PFSK-1 (cell line): ENCODE measurements at regions not wholly inside any gene's neighbourhood (a gene's known extent, or its start where the extent isn't known, plus 50 kb on each side); places are given as distances from the start of the nearest gene placed in this dataset.

Source experiments
- POLR2AphosphoS5 ChIP-seq: IDR thresholded peaks from 2 replicates; pipeline ENCODE4 v1.6.1; 2012; ENCODE audit warnings: low read depth, mild to moderate bottlenecking, control low read depth, low read length, moderate library complexity
- TF ChIP-seq, protein P1 (sequence below), 2 experiments: IDR thresholded peaks; 2 replicates each; pipeline versions ENCODE4 v1.6.1 to v1.8.0; 2011 to 2012; ENCODE audit warnings: low read depth in 2 of 2, low read length in 2 of 2, control low read depth in 1 of 2, inconsistent platforms in 1 of 2, mild to moderate bottlenecking in 1 of 2, moderate library complexity in 1 of 2; ENCODE audit not compliant: insufficient read depth in 1 of 2

DNA sequence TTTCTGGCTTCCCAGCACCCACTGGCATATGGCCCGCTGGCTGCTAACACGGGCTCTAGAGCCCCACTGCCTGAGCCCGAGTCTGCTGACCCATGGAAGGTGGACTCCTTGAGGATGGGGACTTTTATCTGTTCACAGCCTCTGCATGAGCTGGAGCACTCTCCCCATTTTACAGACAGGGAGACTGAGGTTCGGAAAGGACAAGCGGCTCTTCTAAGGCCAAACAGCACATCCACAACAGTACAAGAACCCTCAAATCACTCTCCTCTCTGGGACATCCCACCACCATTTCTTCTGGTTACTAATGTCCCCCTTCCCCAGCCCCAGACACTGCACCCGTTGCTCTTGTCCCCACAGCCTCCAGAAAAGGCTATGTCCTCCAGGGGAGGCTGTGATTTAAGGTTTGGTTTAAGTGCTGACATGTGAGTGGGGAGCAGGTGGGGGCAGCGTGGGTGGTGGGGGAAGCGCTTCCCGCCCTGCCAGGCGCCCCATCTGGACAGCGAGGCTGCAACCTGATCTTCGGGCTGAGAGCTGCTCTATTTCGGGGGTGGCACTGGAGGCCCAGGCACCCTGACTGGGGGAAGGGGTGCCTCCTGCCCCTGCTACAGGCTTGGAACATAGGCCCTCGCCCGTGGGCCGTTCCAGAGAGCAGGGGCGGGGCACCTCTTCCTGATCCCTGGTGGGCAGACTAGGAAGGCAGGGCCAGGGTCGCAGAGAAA lies 104.8 kb upstream of the WNT4 start:
- TF ChIP-seq, protein P1, sequence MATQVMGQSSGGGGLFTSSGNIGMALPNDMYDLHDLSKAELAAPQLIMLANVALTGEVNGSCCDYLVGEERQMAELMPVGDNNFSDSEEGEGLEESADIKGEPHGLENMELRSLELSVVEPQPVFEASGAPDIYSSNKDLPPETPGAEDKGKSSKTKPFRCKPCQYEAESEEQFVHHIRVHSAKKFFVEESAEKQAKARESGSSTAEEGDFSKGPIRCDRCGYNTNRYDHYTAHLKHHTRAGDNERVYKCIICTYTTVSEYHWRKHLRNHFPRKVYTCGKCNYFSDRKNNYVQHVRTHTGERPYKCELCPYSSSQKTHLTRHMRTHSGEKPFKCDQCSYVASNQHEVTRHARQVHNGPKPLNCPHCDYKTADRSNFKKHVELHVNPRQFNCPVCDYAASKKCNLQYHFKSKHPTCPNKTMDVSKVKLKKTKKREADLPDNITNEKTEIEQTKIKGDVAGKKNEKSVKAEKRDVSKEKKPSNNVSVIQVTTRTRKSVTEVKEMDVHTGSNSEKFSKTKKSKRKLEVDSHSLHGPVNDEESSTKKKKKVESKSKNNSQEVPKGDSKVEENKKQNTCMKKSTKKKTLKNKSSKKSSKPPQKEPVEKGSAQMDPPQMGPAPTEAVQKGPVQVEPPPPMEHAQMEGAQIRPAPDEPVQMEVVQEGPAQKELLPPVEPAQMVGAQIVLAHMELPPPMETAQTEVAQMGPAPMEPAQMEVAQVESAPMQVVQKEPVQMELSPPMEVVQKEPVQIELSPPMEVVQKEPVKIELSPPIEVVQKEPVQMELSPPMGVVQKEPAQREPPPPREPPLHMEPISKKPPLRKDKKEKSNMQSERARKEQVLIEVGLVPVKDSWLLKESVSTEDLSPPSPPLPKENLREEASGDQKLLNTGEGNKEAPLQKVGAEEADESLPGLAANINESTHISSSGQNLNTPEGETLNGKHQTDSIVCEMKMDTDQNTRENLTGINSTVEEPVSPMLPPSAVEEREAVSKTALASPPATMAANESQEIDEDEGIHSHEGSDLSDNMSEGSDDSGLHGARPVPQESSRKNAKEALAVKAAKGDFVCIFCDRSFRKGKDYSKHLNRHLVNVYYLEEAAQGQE (IDR thresholded peaks at IDR 0.05; ENCODE audit: insufficient read depth in 1 of 2, low read depth in 2 of 2, low read length in 2 of 2), result no peak
- TF ChIP-seq POLR2AphosphoS5, result no peak
